Panc1 (cell line): ENCODE measurements at regions not wholly inside any gene's neighbourhood (a gene's known extent, or its start where the extent isn't known, plus 50 kb on each side); places are given as distances from the start of the nearest gene placed in this dataset.

ENCODE experiments used
- ATAC-seq: fragments of 200-7000 bp; cut with Tn5 transposase; 2 replicates; pipeline ENCODE4 v1.9.1; 2020; ENCODE audit warnings: mild to moderate bottlenecking, moderate library complexity
- BruUV-seq: library from RNA; stranded (reverse); fragments of 400-500 nt; replicated peaks from 2 replicates; lab custom pipeline; 2021; lab: Mats Ljungman, UMichigan
- CTCF ChIA-PET: fragments of 300-600 bp; sonication (Branson Sonifier 250); formaldehyde crosslinking; loops from one replicate; lab custom pipeline; 2022; ENCODE audit warnings: antibody characterized with exemption; lab: Charles Lee
- POLR2A ChIA-PET: fragments of 300-600 bp; sonication (Branson Sonifier 250); formaldehyde crosslinking; loops from one replicate; lab custom pipeline; 2022; ENCODE audit warnings: antibody characterized with exemption; lab: Charles Lee
- DNase-seq: peaks from one replicate; pipeline ENCODE4 v3.0.0-alpha.2; 2010; ENCODE audit warnings: low read depth, low spot score
- H3K27ac ChIP-seq: 2 replicates; pipeline ENCODE4 v1.5.1; 2011; ENCODE audit warnings: mild to moderate bottlenecking, low read length, inconsistent platforms
- H3K27me3 ChIP-seq: fragments of 200-500 bp; sonication (Bioruptor generic); 2 replicates; pipeline ENCODE4 v1.6.0; 2014; ENCODE audit warnings: low read length, inconsistent platforms; ENCODE audit not compliant: control insufficient read depth, insufficient read depth
- H3K36me3 ChIP-seq: fragments of 200-500 bp; sonication (Bioruptor generic); 2 replicates; pipeline ENCODE4 v1.5.1; 2014; ENCODE audit warnings: inconsistent platforms, mild to moderate bottlenecking, low read length, moderate library complexity; ENCODE audit not compliant: control insufficient read depth, insufficient read depth
- H3K4me1 ChIP-seq: 2 replicates; pipeline ENCODE4 v1.5.1; 2011; ENCODE audit warnings: inconsistent platforms, mild to moderate bottlenecking, low read length, moderate library complexity; ENCODE audit not compliant: control insufficient read depth, insufficient read depth
- H3K4me3 ChIP-seq, 2 experiments: 2 replicates each; pipeline ENCODE4 v1.5.1; 2011 to 2012; ENCODE audit warnings: low read depth in 2 of 2, low read length in 2 of 2, mild to moderate bottlenecking in 2 of 2, inconsistent platforms in 1 of 2, moderate library complexity in 1 of 2
- H3K9me3 ChIP-seq: fragments of 200-500 bp; sonication (Bioruptor generic); 2 replicates; pipeline ENCODE4 v1.5.1; 2014; ENCODE audit warnings: low read depth, mild to moderate bottlenecking, inconsistent platforms, low read length, moderate library complexity; ENCODE audit not compliant: control insufficient read depth, insufficient read depth
- CTCF ChIP-seq: fragments of 450-650 bp; IDR thresholded peaks from 2 replicates; pipeline ENCODE4 v1.5.1; 2017; ENCODE audit warnings: mild to moderate bottlenecking
- POLR2AphosphoS5 ChIP-seq: IDR thresholded peaks from 2 replicates; pipeline ENCODE4 v1.6.1; 2012; ENCODE audit warnings: mild to moderate bottlenecking, low read depth, low read length, moderate library complexity
- REST ChIP-seq, 2 experiments: IDR thresholded peaks; 2 replicates each; pipeline ENCODE4 v1.6.1; 2011 to 2012; ENCODE audit warnings: low read depth in 2 of 2, control low read depth in 1 of 2, low read length in 1 of 2, mild to moderate bottlenecking in 1 of 2, moderate library complexity in 1 of 2; ENCODE audit not compliant: insufficient read depth in 1 of 2
- SIN3A ChIP-seq: IDR thresholded peaks from 2 replicates; pipeline ENCODE4 v1.6.1; 2012; ENCODE audit warnings: low read depth, mild to moderate bottlenecking, low read length, moderate library complexity, borderline replicate concordance; ENCODE audit not compliant: insufficient read depth
- TCF7L2 ChIP-seq: IDR thresholded peaks from 2 replicates; pipeline ENCODE4 v1.6.1; 2011; ENCODE audit warnings: mild to moderate bottlenecking, low read depth, low read length, inconsistent platforms
- in situ Hi-C: cut with HindIII; loops from 2 replicates; pipeline ENCODE4 v1.10.0; 2016; ENCODE audit warnings: low sequenced_read_pairs, low pct_unique_long_range_greater_than_20kb
- intact Hi-C: fragments of 100-400 bp; cut with micrococcal nuclease; formaldehyde crosslinking; loops from one replicate; pipeline ENCODE4 v1.10.0; 2022; ENCODE audit not compliant: unreplicated experiment

GRCh38 chr9:22201256-22201655 lies 192.2 kb upstream of the CDKN2B start:
- CTCF ChIA-PET, result no interaction called here
- ATAC-seq, result no peak
- H3K4me1 ChIP-seq, result no peaks in the 10 kb centered on the region
- DNase-seq, result no peak
- BruUV-seq, result no TSS peak
- no peaks in the 10 kb centered on the region for H3K27me3 ChIP-seq
- intact Hi-C loops (no loop called here), in situ Hi-C loops (no loop called here)
- no peak overlapping the region for H3K27ac ChIP-seq
- POLR2A ChIA-PET, result no interaction called here
- TF ChIP-seq TCF7L2 (no peak), REST (IDR thresholded peaks at IDR 0.05; ENCODE audit: insufficient read depth in 1 of 2, low read depth in 2 of 2, low read length in 1 of 2) (no peak), CTCF (no peak), POLR2AphosphoS5 (no peak), SIN3A (no peak)
- H3K4me3 ChIP-seq, result no peak overlapping the region
- H3K36me3 ChIP-seq, result no peaks in the 10 kb centered on the region
- H3K9me3 ChIP-seq, result no peaks in the 10 kb centered on the region

GRCh38 chr9:22203371-22204138 lies 194.4 kb upstream of the CDKN2B start:
- intact Hi-C loops, result no loop called here
- Histone ChIP-seq H3K27me3 (no peaks in the 10 kb centered on the region), H3K9me3 (no peaks in the 10 kb centered on the region), H3K4me3 (no peak overlapping the region), H3K27ac (no peak overlapping the region), H3K4me1 (no peaks in the 10 kb centered on the region), H3K36me3 (no peaks in the 10 kb centered on the region)
- CTCF ChIA-PET, result no interaction called here
- ATAC-seq (no peak), DNase-seq (no peak)
- TF ChIP-seq TCF7L2 (no peak), POLR2AphosphoS5 (no peak), CTCF (no peak), SIN3A (no peak)
- in situ Hi-C loops, result no loop called here
- BruUV-seq, result no TSS peak
- POLR2A ChIA-PET, result no interaction called here
